Lung (tissue), 11 donors: ENCODE measurements at regions not wholly inside any gene's neighbourhood (a gene's known extent, or its start where the extent isn't known, plus 50 kb on each side); places are given as distances from the start of the nearest gene placed in this dataset.

Experiments
- ATAC-seq: fragments of 200-7000 bp; cut with Tn5 transposase; one replicate; pipeline ENCODE4 v1.9.1; 2020; ENCODE audit warnings: moderate number of reproducible peaks; ENCODE audit not compliant: insufficient read depth, low FRiP score
- DNase-seq, 3 donors: peaks; one replicate each; pipeline ENCODE4 v3.0.0-alpha.2; 2013 to 2017
- H3K27ac ChIP-seq, 2 donors: one replicate each; pipeline ENCODE4 v1.5.1; 2013; ENCODE audit warnings: mild to moderate bottlenecking in 2 of 2, moderate library complexity in 2 of 2, control low read depth in 1 of 2, inconsistent platforms in 1 of 2, low read depth in 1 of 2, low read length in 1 of 2
- H3K27me3 ChIP-seq, 3 donors: one replicate each; pipeline ENCODE4 v1.5.1; 2013; ENCODE audit warnings: low read length in 2 of 3; ENCODE audit not compliant: control insufficient read depth in 3 of 3, insufficient read depth in 3 of 3
- H3K36me3 ChIP-seq, 4 donors: one replicate each; pipeline ENCODE4 v1.5.1; 2013; ENCODE audit warnings: low read length in 4 of 4, mild to moderate bottlenecking in 1 of 4, moderate library complexity in 1 of 4; ENCODE audit not compliant: control insufficient read depth in 4 of 4, insufficient read depth in 4 of 4
- H3K4me1 ChIP-seq, 5 donors: one replicate each; pipeline ENCODE4 v1.5.1; 2013; ENCODE audit warnings: low read length in 5 of 5, mild to moderate bottlenecking in 2 of 5, moderate library complexity in 1 of 5; ENCODE audit not compliant: control insufficient read depth in 5 of 5, insufficient read depth in 5 of 5
- H3K4me3 ChIP-seq: one replicate; pipeline ENCODE4 v1.5.1; 2013; ENCODE audit warnings: mild to moderate bottlenecking, control low read depth, moderate library complexity
- H3K9ac ChIP-seq, 2 donors: one replicate each; pipeline ENCODE4 v1.5.1; 2013; ENCODE audit warnings: low read length in 2 of 2, control low read depth in 1 of 2; ENCODE audit not compliant: insufficient read depth in 1 of 2
- H3K9me3 ChIP-seq, 4 donors: one replicate each; pipeline ENCODE4 v1.5.1; 2013; ENCODE audit warnings: low read length in 3 of 4, mild to moderate bottlenecking in 1 of 4, moderate library complexity in 1 of 4; ENCODE audit not compliant: control insufficient read depth in 4 of 4, insufficient read depth in 3 of 4
- WGBS, 2 donors: extraction: QIAGEN DNeasy Blood & Tissue Kit; methylation state at CpG; one replicate each; pipeline ENCODE4 v1.1.7; 2013; 5-methylcytosine and 5-hydroxymethylcytosine counted together
- TF ChIP-seq, protein P1 (sequence below): IDR thresholded peaks from 2 replicates; pipeline ENCODE4 v1.5.1; 2012; ENCODE audit warnings: mild to moderate bottlenecking; ENCODE audit errors: control extremely low read depth, extremely low read depth
- donor health status: control.
- donor health status: control.
- donor health status: Bipolar disorder and iron deficiency.
- donor health status: healthy.
- donor health status: DM: yes; HTN: yes; CAD: no.

DNA sequence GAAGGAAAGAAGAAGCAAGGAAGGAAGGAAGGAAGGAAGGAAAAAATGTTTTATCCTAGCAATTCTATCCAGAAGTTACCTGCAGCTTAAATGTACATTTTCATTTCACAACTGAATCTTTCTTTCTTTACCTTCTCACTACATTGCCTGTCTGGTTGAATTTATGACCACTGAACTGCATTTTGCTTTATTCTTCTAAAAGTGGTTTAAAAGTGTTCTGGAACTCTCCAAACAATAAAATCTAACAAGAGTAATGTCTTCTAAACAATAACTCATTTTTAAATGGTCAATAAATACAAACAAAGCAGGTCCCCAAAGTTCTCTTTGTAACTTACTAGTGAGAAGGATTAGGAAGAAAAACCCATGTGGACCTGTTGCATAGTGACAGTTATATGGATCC is 587.5 kb upstream of the NEGR1 start:
- H3K9me3 ChIP-seq, result peaks cover 0 to 2% (median 0%) of the 10 kb centered on the region in 4 donors
- H3K4me1 ChIP-seq, result no peaks in the 10 kb centered on the region
- ATAC-seq (no peak), DNase-seq (no peak)
- no peak overlapping the region for H3K4me3 ChIP-seq
- TF ChIP-seq, protein P1, sequence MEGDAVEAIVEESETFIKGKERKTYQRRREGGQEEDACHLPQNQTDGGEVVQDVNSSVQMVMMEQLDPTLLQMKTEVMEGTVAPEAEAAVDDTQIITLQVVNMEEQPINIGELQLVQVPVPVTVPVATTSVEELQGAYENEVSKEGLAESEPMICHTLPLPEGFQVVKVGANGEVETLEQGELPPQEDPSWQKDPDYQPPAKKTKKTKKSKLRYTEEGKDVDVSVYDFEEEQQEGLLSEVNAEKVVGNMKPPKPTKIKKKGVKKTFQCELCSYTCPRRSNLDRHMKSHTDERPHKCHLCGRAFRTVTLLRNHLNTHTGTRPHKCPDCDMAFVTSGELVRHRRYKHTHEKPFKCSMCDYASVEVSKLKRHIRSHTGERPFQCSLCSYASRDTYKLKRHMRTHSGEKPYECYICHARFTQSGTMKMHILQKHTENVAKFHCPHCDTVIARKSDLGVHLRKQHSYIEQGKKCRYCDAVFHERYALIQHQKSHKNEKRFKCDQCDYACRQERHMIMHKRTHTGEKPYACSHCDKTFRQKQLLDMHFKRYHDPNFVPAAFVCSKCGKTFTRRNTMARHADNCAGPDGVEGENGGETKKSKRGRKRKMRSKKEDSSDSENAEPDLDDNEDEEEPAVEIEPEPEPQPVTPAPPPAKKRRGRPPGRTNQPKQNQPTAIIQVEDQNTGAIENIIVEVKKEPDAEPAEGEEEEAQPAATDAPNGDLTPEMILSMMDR, result no peak
- no peaks in the 10 kb centered on the region for H3K27me3 ChIP-seq
- no peak overlapping the region for H3K27ac ChIP-seq
- no peak overlapping the region for H3K9ac ChIP-seq
- no peaks in the 10 kb centered on the region for H3K36me3 ChIP-seq

DNA sequence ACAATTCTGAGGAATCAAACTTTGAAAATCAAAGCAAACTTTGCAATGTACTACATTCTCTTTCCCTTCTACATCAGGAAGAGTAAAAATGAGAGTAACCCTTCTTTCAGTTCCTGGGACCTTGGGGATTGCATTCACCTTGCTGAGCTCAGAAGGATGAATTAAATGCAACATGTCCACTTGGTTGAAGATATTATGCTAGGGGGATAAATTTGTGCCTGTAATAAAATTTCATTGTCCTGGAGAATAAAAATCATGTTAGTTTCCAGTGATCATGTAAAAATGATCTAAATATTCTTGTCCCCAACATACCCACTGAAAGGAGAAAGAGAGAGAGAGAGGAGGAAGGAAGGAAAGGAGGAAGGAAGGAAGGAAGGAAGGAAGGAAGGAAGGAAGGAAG is 587.1 kb upstream of the NEGR1 start:
- TF ChIP-seq, protein P1, result no peak
- peaks cover 0 to 2% (median 0%) of the 10 kb centered on the region in 4 donors for H3K9me3 ChIP-seq
- DNase-seq (no peak), ATAC-seq (no peak)
- no peaks in the 10 kb centered on the region for H3K36me3 ChIP-seq
- H3K9ac ChIP-seq, result no peak overlapping the region
- H3K4me3 ChIP-seq, result no peak overlapping the region
- H3K27ac ChIP-seq, result no peak overlapping the region
- H3K4me1 ChIP-seq, result no peaks in the 10 kb centered on the region
- H3K27me3 ChIP-seq, result no peaks in the 10 kb centered on the region

DNA sequence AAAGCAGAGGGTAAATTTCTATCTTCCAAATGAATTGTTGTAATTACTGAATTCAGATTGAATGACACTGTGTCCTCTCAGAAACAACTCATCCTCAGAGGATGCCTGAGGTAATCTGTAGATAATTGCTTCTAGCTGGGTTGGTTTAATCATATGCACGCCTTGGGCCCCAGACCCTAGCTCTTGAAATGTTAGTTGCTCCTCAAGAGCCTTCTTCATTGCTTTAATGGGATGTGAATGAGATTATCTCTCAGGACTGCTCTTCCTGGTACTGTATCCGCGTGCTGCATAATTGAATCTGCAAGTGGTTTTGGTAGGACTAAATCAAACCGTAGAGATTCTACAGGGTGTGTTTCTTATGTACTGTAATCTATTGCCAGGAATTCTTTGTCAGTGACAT is 569.3 kb upstream of the NEGR1 start:
- no peaks in the 10 kb centered on the region for H3K9me3 ChIP-seq
- no peak overlapping the region for H3K9ac ChIP-seq
- no peak overlapping the region for H3K4me3 ChIP-seq
- H3K27me3 ChIP-seq, result no peaks in the 10 kb centered on the region
- no peak overlapping the region for H3K27ac ChIP-seq
- TF ChIP-seq, protein P1, result no peak
- ATAC-seq, result no peak
- no peak for DNase-seq
- H3K36me3 ChIP-seq, result no peaks in the 10 kb centered on the region
- WGBS, 2 donors, result 49 to 58% methylated on average over 4 of the region's 4 CpGs
- no peaks in the 10 kb centered on the region for H3K4me1 ChIP-seq

DNA sequence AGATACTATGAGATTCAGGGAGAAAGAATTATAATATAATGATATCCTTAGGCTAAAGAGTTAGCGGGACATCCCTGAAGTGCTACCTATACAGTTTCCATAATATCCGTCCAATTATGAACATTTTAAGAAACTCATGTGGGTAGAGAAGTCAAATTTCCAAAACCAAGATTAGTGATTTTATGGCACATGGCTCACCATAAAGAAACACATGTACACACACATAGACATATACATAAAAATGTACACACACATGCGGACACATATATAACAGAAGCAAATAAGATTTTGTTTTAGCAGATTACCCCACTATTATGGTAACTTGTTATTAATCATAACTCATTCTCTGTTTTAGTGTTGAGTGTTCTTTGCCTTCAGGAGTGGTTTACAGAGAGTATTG is 566.7 kb upstream of the NEGR1 start:
- no peaks in the 10 kb centered on the region for H3K4me1 ChIP-seq
- no peak overlapping the region for H3K9ac ChIP-seq
- TF ChIP-seq, protein P1, result no peak
- no peaks in the 10 kb centered on the region for H3K27me3 ChIP-seq
- H3K4me3 ChIP-seq, result no peak overlapping the region
- no peaks in the 10 kb centered on the region for H3K36me3 ChIP-seq
- no peaks in the 10 kb centered on the region for H3K9me3 ChIP-seq
- H3K27ac ChIP-seq, result no peak overlapping the region
- ATAC-seq (no peak), DNase-seq (no peak)
- 96% methylated on average over 3 of the region's 3 CpGs for WGBS, 2 donors
